GM12892 (cell line): ENCODE measurements at regions not wholly inside any gene's neighbourhood (a gene's known extent, or its start where the extent isn't known, plus 50 kb on each side); places are given as distances from the start of the nearest gene placed in this dataset.

Experiments
- POLR2A ChIP-seq: IDR thresholded peaks from 2 replicates; pipeline ENCODE4 v1.6.1; 2011; ENCODE audit warnings: low read depth, low read length, control low read depth
- POLR2AphosphoS5 ChIP-seq: IDR thresholded peaks from 2 replicates; pipeline ENCODE4 v1.6.1; 2011; ENCODE audit warnings: low read depth, low read length, control low read depth
- TAF1 ChIP-seq: IDR thresholded peaks from 2 replicates; pipeline ENCODE4 v1.6.1; 2011; ENCODE audit warnings: low read depth, mild to moderate bottlenecking, control low read depth, low read length, borderline replicate concordance

GRCh38 chr13:67934617-67935330 is 704.6 kb upstream of the PCDH9 start:
- TF ChIP-seq POLR2A (no peak), POLR2AphosphoS5 (no peak), TAF1 (no peak)
